ENCODE measurements at regions not wholly inside any gene's neighbourhood (a gene's known extent, or its start where the extent isn't known, plus 50 kb on each side); places are given as distances from the start of the nearest gene placed in this dataset.

DNA sequence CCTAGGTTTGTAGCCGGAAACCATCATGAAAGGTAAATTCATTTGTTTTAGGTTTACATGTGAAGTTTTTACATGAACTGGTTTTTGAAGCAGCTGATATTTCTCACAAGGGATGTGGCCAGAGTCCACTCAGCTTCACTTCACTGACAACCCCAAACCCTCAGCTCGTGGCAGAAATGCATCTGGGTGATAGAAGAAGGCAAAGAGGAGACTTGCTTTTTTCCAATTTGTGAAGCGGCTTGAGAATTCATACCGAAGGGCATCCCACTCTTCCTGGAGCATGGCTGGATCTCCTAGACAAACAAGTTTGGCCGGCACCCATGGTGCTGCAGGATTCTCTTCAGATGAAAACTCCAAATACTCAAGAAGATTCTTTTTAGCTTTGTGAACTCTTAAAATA lies 392.8 kb upstream of the CNR1 start:
- DNase-seq (ENCODE audit: low spot score), result no peak

DNA sequence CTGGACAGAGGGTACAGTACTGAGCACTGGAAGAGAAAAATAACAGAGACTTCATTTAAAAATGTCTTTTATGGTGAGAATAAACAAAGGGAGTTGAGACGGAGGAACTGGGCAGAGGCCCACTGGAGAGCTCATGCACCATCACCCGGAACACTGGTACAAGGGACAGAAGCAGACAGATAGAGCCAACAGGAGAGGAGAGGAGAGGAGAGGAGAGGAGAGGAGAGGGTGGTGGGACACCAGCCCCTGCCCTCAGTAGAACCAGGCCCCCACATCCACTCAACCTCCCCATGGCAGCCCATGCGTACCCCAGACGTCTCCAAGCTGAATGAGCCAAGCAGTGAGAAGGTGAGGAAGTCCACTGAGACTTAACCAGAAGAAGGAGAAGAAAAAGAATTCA lies 390.5 kb upstream of the CNR1 start:
- DNase-seq (ENCODE audit: low spot score), result no peak

DNA sequence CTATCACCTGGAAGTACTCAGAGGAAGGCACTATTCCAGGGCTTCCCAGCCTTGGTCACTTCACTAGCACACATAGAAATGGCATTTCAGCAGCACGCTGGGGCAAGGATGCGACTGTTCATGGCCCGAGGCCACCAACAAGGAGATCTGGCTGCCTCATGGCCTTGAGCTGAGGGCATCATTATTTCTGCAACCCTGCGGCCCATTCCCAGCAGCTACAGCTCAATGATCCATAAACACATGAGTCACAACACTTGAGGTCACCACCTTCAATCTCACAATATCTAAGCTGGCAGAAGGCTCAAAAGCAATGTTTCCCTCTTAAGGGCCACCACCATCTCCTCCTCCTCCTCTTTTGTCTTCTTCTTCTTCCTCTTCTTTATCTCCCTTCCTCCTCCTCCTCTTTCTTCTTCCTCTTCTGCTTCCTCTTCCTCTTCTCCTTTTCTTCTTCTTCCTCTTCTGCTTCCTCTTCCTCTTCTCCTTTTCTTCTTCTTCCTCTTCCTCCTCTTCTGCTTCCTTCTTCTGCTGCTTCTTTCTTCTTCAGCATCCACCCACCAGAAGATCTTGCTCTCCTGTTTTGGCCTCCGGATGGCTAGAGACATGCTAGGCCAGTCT lies 382.9 kb upstream of the CNR1 start:
- no peak for DNase-seq (ENCODE audit: low spot score)

DNA sequence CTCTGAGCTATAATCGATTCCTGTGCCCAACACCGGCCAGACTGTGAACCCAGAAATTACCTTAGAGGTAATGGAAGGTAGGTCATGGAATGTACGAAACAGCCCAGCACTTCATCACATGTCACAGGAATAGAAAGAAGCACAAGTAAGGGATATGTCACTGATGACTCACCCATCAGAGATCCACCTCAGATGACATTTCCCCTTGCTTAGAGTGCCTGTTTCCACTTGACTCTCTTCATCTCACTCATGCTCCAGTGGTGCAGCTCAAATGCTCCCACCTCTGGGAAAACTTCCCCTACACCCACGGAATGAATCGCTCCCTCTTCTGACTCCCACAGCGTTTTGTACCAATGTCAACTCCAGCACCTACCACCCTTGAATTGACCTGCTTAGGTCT lies 381.6 kb upstream of the CNR1 start:
- DNase-seq (ENCODE audit: low spot score), result no peak

DNA sequence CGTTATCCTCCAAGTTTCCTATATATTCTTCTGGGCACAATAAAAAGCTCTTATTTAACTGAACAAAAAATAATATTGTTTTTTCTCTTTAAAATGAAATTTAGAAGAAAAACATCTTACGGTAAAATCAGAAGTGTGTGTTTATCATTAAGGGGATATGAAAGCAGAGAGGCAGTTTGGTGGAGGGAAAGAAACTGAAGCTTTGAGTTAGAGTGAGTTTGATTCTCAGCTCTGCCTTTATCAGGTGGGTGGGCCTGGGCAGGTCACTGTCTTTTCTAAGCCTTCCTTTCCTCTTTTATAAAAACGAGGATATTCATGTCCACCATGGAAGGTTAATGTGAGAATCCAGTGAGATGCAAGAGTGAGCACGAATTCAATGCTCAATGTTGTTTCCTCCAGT lies 379.8 kb upstream of the CNR1 start:
- no peak for DNase-seq (ENCODE audit: low spot score)

DNA sequence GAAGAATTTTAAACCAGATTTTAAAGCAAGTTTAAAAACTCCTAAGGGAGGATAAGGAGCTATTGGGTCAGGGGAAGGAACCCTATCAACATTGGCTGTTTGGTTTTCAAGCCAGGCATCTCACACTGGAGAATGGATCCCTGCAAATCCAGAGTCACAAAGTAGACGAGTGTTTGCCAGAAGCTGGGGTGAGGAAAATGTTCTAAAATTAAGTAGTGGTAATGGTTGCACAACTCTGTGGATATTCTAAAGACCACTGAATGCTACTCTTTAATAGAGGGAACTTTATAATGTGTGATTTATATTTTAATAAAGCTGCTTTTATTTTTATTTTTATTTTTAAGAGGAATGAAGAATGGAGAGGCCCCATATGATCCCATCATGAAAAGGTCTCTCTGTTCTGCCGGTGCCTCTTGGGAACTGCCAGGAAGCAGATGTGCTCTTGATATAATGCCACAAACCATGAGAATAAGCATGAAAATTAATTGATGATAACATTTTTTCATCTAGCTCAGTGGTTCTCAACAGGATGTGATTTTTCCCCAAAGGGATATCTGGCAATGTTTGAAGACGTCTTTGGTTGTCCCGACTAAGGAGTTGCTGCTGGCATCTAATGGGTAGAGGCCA lies 379.0 kb upstream of the CNR1 start:
- DNase-seq (ENCODE audit: low spot score), result no peak

DNA sequence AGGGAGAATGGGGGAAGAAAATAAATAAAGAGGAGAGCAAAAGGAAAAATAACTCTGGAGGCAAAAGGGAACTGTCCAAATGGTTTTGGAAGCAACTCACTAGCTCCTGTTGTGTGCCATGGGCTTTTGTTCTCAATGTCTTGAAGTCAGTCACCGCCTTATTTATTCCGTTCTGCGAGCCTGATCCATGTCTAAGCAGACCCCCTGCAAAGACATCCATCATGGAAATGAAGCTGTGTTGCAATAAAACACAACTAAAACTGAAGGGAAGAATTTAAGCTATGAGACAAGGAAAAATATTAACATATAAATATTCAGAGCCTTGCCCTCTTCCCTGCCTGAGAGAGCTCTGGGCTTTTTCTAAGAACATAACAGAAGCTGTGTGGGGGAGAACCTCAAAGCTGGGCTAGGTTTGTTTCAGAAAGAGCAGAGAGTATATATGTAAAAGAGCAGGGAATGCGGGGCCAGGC lies 373.2 kb upstream of the CNR1 start:
- peak; percentile 11 for DNase-seq (ENCODE audit: low spot score)

DNA sequence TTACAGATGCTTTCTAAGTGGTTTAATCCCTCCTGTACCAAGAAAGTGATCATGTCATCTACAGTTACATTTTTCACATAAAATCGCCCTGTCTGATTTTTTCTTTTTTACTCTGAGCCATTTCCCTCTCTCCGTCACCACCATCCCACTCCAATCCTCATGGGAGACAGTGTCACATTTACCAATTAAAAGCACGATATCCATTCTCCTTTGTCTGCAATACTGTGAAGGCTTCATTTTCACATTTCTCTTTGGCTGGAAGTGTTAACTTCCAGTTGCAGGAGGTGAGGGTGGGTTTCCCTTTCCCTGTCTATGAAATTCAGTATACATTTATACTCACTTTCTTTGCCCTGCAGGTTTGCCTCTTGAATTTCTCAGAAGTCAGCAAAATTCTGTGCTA lies 372.7 kb upstream of the CNR1 start:
- DNase-seq (ENCODE audit: low spot score), result no peak

DNA sequence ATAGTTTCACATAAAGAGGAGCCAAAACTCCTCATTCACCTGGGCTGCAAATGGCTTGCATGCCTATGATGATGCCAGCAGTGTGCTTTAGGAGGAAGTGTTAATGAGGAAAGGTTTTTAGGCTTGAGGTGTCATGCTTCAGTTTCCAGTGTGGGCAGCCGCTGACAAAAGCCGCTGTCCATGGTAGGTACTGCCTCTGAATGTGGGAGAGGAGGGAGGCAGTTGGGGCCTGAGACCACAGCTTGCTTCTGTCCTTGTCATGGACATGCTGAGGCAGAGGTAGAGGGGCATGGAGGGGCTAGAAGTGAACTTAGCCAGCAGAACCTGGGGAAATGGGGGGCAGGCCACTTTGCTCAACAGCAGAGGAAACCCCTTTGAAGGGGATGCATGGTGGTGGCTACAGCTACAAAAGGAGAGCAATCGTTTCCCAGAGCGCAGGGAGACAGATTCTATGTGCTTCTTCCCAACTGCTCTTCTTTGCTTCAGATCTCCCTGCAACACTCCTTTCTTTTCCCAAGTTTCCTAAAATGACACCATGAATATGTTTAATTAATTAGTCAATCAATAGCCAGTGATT lies 372.1 kb upstream of the CNR1 start:
- no peak for DNase-seq (ENCODE audit: low spot score)

DNA sequence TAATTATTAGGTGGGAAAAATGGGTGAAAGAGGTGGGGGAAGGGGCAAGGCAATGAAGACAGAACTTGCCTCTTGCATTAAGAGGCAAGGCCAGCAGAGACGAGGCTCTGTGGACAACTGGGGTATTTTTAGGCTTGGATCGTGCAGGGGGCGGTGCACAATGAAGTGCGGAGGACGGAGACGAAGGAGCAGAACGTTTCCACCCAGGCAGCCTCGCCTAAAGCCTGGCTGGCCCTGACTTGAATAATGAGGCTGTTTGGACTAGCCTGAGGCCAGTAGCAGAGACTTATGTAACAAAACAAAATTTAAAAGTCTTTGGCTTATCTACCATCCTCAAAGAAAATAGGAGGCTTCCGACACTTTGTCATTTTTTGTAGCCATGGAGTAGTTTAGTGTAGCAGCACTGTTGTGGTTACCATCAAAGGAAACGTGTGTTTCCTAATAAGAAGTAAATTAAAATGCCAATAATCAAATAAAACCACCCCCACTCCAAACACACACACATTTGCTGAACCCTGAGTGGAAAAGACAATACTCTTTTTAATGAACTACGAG lies 370.0 kb upstream of the CNR1 start:
- no peak for DNase-seq (ENCODE audit: low spot score)

DNA sequence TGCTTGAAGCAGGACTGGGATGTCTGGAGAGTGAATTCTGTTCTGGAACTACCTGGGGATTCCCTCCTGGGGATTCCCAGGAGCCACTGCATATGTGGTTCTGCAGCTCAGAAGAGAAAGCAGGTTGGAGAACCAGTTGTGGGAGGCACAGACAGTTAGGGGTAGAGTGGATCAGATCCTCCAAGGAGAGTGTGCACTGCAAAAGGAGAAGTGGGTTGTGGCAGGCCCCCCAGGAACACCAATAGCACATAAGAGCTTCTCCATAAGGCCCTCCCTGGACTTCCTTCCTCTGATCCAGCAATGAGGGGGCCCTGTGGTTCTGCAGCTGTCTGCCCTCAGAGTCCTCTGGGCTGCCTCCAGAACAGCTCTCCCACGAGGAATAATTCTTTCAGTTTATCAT lies 369.2 kb upstream of the CNR1 start:
- DNase-seq (ENCODE audit: low spot score), result no peak

DNA sequence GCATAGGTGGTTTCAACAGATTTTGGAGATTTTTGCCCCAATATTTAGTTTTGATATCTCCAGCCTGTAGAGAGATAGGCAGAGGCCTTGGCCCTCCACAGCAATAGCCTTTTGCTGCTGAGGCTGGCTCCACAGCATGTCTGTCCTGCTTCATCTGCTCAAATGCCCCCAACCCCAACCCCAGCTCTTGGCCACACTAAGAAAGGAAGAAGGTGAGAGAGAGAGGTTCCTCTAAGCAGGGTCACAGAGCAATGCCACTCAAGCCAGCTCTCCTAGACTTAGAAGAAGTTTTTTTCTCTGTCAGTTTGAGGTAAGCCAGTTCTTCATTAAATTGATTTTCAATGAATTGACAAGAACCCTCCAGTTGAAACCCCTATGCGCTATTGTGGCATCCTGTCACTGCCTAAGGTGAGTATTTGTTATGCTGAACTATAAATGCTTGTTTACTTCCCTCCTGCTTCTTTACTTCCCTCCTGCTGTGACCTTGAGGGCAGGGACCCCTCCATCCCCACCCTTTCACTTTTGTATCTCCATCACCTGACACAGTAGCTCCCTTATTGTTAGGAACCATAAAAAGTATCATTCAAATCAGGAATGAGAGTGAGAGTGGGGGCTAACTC lies 366.2 kb upstream of the CNR1 start:
- no peak for DNase-seq (ENCODE audit: low spot score)

DNA sequence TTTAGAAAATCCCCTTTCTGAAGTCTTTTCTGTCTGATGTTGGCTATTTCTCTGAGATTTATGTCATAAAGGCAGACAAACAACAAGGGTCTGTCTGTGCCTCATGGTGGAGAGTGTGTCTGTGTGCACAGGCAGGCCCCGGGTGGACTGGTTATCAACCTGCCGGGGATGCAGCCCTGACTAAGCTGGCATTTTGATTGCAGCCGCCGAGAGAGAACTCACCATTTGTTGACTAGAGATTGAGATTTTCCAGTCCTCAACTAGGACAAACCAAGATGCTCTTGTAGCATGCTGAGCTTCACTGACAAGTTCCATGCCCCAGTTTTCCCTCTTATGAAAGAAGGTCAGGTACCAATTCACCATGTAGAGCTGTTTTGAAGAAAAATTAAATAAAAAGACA lies 363.6 kb upstream of the CNR1 start:
- DNase-seq (ENCODE audit: low spot score), result no peak

DNA sequence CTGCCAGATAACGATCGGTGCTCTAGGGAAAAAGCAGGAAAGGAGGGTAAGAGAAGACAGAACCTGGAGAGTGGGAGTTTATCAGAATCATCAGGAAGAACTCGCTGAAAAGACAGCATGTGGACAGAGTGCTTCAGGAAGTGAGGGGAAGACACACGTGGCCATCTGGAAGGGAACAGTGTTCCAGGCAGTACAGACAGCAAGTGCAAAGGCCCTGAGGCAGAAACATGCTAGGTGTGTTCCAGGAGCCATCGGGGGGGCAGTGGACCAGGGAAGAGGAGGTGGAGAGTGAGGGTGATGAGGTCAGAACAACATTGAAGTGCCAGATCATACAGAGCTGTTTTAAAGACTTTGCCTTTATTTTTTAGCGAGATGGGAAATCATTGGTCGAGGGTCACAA lies 354.3 kb upstream of the CNR1 start:
- DNase-seq (ENCODE audit: low spot score), result no peak

DNA sequence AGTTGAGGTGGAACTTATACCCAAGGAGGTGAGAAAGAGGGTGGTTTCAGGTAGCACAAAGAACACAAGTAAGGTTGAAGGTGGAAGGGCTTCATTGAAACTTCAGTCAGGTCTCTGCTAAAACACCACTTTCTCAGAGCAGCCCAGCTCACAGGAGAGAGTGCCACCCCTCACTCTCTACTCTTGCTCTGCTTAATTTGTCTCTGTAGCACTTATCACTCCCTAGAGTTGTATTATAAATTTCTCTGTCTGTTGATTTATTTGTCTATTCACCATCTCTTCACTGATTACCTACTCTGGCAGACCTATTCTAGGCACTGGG lies 353.8 kb upstream of the CNR1 start:
- DNase-seq (ENCODE audit: low spot score), result no peak

DNA sequence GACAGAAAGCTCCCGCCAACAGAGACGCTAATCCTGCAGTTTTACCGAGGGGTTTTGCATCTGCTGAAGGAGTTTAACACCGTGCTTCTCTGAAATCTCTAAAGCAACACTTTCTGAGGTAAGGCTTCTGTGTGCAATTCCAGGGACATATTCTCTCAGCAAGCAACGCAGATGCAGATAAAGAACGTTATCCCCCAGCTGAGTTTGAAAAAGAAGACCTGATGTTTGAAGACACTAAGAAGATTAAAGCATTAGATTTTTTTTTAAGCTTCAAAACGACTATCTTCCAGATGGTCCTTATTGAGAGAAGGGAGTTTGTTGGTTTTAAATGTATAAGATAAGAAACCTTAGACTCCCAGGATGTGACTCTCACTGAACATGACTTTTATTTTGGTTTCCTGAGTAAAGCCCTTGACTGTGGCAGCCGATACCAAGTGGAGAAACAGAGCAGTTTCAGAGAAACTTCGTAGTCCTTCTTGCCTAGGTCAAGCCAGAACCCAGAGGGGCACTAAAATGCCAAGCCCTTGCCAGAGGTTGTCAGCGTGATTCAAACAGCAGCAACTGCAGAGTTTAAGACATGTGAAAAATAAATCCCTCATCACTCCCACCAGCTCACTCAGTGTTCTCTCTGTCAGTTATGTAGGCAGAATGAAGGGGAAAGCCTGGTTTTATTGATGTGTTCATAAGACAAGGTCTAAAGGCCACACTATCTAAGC lies 353.3 kb upstream of the CNR1 start:
- no peak for DNase-seq (ENCODE audit: low spot score)

DNA sequence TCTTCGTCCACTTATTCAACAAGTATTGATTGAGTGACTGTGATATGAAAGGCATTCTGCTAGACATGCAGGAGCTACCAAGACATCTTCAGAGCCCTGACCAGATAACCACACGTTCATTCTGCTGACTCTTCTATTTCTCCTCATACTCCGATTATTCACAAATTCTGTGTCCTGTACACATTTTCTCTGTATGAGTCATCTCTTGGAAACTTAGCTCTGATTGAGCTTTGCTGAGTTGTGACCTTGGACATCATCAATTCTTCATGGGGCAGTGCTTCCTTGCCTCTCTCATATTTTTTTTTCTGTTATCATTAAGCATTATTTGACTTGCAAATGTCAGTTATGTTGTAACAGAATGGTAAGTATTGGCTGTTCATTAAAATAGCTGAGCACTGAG lies 351.6 kb upstream of the CNR1 start:
- no peak for DNase-seq (ENCODE audit: low spot score)

DNA sequence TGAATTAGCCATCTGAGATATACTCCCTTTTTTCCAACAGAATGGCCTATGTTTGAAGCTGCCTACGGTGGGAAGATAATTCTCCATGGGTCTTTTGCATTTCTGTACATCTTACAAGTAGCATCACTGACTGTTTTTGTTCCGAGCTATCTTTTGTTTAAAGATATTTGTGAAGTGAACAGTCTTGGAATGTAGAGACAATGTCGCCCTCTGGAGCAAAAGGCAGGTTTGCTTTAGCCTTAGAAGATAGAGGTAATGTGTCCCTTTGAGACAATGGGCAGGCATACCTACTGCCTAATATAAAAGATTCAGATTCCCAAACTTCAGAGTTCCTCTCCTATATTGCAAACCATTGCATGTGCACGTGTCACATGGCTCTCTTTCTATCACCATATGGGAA lies 347.8 kb upstream of the CNR1 start:
- no peak for DNase-seq (ENCODE audit: low spot score)

DNA sequence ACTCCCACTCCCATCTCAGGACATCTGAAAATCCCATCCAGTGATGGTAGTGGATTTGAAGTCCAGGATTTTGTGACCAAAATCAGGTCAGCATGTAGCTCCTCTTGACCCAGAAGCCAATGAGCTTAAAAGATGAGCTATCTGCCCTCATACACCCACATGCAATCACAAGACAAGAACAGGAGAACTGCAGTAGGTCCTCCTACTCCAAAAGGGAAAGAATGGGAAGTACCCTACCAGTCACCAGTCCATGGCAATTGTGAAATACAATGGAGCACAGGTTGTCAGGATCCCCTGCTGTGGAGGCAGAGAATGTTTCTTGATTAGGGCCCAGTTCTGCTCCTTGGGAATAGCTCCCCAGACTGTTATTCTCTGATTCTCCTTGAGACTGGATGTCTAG lies 347.3 kb upstream of the CNR1 start:
- DNase-seq (ENCODE audit: low spot score), result no peak

DNA sequence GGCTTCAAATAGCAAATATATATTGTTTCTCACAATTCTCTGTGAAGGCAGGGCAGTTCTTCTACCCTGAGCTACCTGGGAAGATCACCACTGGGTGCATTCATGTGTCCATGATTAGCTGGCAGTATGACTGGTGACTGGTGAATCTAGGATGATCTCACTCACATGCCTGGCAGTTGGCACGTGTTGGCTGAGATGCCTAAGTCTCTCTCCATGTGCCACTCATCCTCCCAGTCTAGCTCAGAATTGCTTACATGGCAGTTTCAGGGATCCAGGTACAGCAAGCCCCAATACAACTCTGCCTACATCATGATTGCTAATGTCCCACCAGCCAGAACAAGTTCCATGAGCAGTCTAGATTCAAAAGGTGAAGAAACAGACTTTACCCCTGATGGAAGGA lies 346.8 kb upstream of the CNR1 start:
- DNase-seq (ENCODE audit: low spot score), result no peak

DNA sequence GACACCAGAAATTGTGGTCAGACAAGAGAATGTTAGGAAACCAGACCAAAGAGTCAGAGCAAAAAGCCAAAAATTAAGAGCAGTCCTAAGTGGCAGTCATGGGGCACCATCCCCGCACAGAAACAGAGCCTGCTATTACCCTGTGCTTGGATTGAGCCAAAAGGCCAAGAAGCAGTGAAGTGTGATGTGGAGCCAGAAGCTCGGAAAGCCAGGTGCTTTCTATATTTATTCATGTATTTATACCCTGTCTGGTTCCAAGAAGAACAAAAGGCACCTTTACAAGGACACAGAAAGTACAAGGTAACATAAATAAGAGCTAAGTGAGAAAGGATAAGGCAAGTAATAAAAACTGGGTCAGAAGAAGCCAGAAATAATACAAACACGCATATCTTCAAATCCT lies 336.2 kb upstream of the CNR1 start:
- no peak for DNase-seq (ENCODE audit: low spot score)

DNA sequence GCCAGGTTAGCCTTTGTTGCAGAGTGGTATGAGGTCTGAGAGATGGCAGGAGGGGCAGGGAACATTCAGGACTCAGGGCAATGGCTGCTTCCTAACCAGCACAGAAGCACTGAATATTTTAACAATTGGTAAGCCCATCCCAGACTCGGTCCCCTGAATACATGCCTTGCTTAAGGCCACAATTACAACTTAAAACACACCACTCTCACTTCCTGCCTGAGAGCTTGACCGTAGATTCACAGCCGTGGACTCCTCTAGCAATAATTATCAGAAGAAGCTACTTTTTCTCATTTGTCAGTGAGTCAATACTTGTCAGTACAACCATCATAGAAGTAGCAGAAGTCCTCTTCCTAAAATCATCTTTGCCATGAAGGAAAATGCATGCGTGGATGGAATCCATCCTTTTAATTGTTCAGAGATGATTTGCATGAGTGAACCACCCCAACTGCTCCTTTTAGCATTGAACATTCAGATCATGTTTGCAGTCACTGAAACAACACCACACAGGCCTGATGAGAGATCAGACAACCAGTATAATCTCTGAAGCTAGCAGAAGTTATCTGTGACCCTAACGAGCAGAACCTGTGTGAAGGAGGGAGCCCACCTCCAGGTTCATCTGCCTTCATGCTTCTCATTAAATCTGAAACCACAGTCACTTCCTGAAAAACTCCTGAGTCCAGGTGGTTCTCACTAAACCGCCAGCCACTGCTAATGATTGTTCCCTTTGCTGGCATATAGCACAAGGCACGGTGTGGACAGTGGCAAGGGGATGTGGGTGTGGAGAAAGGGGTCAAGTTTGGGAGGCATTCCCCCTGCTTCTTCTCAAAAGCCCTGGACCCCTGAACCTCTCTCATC lies 333.9 kb upstream of the CNR1 start:
- DNase-seq (ENCODE audit: low spot score), result no peak

All from left forelimb (tissue), 1 donor.